LHCN-M2 (cell line): ENCODE measurements at regions not wholly inside any gene's neighbourhood (a gene's known extent, or its start where the extent isn't known, plus 50 kb on each side); places are given as distances from the start of the nearest gene placed in this dataset.
"Not testable (repeated sequence)": the region's sequence is repeated elsewhere in the genome, so short reads cannot be mapped to it uniquely, and the experiment has no call there.

Source experiments
- DNase-seq: peaks from one replicate; pipeline ENCODE4 v3.0.0-alpha.2; 2012; ENCODE audit warnings: low read depth

GRCh38 chr7:49597805-49598204 lies 175.6 kb upstream of the VWC2 start:
- no peak for DNase-seq

DNA sequence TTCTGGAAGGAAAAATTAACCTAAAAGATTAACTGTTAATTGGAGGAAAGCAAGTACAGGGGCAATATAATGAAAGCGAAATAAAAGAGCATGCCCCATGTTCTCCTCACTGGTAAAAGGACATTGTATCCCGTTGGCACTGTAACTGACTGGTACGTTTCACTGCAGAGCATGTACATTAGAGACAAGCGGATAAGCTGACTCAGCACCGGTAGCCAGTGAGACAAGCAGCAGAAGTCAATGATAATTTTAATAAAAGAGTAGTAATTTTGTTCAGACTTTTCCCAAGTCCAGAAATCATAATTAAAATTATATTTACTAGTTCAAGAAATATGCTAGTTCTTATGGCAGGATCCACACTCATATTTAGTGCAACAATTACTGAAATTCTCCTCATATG lies 161.5 kb upstream of the VWC2 start:
- DNase-seq = no peak

GRCh38 chr7:49613759-49614158 lies 159.7 kb upstream of the VWC2 start:
- no peak for DNase-seq

DNA sequence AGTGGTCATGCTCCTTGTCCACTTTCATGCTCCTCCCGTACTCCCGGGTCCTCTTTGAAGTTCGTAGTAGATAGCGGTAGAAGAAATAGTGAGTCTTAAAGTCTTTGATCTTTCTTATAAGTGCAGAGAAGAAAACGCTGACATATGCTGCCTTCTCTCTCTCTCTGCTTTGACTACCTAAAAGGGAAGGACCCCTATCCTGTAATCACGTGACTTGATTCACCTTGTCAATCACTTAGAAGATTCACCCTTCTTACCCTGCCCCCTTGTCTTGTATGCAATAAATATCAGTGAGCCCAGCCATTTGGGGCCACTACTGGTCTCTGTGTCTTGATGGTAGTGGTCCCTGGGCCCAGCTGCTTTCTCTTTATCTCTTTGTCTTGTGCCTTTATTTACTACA lies 158.5 kb upstream of the VWC2 start:
- not testable (repeated sequence) for DNase-seq

DNA sequence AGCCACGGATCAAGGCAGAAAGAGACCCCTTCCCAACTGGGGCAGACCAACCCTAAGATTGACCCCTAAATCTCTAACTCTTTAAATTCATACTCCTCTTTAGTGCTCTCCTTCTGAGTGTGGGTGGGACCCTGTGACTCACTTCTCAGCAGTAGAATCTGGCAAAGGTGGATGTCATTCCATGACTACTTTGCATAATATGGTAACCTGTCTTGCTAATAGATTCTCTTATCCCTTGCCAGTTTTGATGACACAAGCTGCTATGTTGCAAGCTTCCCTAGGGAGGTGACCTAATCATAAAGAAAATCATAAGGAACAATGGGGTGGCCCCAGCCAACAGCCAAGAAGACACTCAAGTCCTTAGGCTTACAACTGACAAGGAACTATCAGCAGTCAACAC lies 155.4 kb upstream of the VWC2 start:
- DNase-seq = no peak

- no peak for DNase-seq
These were observed 149.5 kb upstream of the VWC2 start for GRCh38 chr7:49623943-49624342.

DNA sequence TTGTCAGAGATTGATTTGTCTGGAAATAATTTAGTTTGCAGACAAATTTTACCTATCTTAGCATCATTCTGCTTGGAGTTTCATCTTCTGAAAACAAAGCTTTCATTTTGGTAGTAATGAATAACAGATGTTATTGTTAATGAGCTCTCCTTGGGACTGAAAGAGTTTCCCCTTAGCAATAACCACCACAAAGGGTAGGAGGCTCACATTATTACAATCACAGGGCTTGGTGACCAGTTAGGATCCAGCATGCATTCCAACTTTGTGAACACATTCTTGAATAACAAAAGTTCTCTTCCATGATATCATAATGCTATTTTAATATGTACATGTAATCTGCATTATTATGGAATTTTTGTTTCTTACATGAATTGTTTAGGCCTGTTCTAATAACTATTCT lies 148.8 kb upstream of the VWC2 start:
- DNase-seq = no peak

DNA sequence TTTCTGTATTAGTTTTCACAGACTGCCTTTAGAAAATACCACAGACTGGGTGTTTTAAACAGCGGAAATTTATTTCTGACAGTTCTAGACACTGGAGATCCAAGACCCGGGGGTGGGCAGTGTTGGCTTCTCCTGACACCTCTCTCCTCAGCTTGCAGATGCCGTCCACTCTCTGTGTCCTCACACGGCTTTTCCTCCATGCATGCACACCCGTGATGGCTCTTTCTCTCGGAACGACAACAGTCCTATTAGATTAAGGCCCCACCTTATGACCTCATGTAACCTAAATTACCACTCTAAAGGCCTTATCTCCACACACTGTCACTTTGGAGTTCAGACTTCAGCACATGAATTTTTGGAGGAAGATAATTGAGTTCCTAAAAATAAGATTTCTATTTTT lies 142.9 kb upstream of the VWC2 start:
- no peak for DNase-seq

- DNase-seq = no peak
These were observed 142.2 kb upstream of the VWC2 start for GRCh38 chr7:49631071-49631815.

DNA sequence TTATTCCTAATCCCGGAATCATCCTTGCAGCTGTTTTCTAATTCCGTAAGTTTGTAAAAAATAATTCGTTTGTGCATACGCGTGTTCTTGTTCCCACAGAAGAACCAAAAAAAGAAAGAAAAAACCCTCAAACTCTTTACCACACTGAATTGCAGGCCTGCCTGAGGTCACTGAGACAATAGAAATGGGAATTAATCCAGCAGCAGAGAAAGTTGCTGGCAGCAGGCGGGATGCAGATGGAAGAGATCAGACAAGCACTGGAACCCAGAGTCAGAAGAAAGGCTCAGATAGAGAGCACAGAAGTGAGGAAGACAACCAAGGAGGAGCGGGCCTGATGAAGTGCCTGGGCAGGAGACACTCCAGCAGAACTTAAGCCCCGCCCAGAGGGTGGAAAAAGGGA lies 141.5 kb upstream of the VWC2 start:
- DNase-seq = no peak

DNA sequence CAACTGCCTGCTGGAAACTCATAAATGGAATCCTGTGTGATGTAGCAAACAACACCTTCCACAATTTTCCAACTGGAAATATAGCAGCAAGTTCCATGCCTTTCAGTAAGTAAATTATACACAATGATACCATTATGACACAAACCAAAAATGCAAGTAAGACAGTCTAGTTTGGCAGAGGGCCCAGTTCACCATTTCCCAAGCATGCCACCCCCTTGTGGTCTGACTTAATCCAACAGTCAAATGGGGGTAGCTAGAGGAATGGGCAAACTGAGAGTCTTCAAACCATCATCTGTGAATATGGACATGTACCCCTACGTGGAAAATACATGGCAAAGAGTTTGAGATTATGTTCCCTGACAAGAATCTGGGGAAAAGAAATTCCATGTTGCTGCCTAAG lies 137.6 kb upstream of the VWC2 start:
- DNase-seq = no peak

GRCh38 chr7:49636400-49636799 lies 137.0 kb upstream of the VWC2 start:
- no peak for DNase-seq

DNA sequence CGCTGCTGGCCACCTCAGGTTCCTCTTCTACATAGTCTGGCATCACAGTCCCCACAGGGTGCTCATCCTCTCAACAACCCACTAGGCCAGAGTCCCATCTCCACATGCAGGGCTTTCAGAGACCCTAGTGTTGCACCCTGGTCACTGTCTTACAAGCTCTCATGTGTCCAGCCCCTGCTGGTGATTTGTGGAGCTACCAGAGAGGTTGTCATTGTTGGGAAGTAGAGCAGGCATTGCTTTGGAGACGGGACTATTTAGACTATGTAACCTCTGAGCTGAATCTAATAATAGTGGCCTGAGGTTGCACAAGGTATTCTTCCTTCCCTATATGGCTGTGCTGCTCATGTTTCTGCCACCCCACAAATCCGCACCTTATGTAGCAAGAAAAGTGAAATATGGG lies 135.3 kb upstream of the VWC2 start:
- no peak for DNase-seq

GRCh38 chr7:49639068-49639593 lies 134.3 kb upstream of the VWC2 start:
- no peak for DNase-seq

DNA sequence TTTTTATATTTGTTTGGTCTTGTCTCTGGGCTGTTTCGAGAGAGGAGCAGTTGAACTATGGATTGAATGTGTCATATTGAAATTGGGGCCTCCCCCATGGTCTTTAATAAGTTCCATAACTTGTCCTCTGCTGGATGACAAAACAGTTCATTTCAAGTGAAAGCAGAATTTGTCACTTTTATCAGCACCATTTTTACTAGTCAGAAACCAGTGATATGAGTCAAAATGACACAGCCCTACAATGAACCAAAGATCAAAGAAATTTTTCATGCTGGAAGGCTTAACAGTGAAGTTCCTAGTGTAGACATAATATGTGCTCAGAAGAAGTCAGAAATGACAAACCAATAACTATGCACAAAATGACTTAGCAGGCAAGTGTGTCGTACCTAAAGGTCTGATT lies 133.6 kb upstream of the VWC2 start:
- DNase-seq = no peak

DNA sequence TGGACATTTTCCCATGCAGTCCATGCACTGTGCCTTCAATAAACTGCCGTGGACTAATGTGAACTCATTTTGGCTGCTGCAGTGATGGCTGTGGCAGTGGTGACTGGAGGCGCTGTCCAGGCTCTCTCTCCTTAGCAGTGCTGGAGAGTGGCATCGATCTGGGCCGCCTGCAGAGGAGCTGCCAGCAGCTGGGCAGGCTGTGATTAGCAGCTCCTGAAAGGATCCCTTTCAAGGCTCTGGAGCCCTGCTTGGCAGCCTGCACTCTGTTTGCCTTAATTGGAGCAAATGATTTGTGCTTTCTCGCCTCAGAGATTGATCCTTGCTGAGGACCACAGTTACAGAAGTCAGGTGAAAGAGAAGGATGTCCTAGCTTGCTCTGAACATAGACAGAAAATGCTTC lies 130.1 kb upstream of the VWC2 start:
- DNase-seq = no peak

GRCh38 chr7:49643736-49644135 lies 129.7 kb upstream of the VWC2 start:
- no peak for DNase-seq

DNA sequence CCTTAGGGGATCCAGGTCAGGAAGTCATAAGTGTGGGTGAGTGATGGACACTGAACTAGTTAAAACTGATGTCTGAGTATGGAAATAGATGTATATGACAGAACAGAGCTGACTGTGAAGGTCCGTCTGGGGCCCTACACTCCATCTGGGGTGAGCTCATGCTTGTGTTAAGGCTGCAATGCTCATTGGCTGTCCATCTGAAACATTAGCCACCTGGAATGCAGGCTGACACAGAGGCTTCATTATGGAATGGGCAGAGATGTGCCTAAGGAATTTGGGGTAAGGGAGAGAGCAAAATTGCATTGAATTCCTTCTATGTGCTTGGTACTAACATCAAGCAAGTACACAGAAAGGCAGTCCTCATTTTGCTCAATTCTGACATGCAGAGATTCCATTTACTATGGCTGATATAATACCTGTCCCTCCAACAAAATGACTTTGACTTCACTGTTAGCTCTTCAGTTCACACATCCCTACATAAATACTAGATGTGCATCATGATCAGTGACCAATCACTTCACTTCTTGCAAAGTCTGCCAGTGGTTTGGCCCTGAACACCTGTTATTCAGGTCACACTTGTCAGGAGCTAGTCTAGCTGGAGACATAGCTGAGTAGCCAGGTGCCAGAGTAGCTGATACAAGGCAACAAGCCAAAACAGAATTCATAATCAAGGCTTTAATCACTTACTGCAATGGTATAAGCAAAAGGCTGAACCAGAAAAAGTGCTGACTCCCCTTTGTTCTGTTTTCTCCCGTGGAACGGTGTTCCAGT lies 128.9 kb upstream of the VWC2 start:
- no peak for DNase-seq

GRCh38 chr7:49645296-49645695 lies 128.1 kb upstream of the VWC2 start:
- DNase-seq = no peak

DNA sequence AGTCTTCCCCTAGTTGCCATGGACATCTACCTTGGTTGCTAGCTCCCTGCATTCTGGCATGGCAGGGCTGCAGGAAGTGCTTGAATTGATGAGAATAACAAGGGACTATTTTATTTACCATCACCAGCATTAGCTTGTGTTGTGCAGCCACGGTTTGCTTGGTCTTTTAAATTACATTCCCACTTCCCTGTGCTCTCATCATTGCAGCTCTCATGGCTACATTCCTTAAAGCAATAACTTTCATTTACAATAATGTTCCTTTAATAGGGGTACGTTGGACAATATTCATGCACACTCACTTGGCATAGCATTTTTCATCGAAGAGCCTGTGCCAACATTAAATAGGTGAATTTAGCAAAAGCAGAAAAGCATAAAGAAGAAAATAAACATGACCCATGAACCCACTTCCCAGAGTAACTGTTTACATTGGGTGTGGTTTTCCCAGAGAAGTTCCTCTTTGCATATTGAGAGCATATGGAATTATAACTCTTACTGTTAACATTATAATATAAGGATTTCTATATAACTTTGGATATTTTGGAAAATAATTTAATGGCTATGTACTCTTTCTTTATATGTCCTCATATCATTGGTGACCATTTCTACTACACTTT lies 113.2 kb upstream of the VWC2 start:
- no peak for DNase-seq

- no peak for DNase-seq
These were observed 112.5 kb upstream of the VWC2 start for GRCh38 chr7:49660976-49661375.

GRCh38 chr7:49665963-49666362 lies 107.5 kb upstream of the VWC2 start:
- DNase-seq = not testable (repeated sequence)

GRCh38 chr7:49666764-49667163 lies 106.7 kb upstream of the VWC2 start:
- DNase-seq = no peak
